Lung (tissue), 11 donors: ENCODE measurements at regions not wholly inside any gene's neighbourhood (a gene's known extent, or its start where the extent isn't known, plus 50 kb on each side); places are given as distances from the start of the nearest gene placed in this dataset.

Experiments
- ATAC-seq: fragments of 200-7000 bp; cut with Tn5 transposase; one replicate; pipeline ENCODE4 v1.9.1; 2020; ENCODE audit warnings: moderate number of reproducible peaks; ENCODE audit not compliant: insufficient read depth, low FRiP score
- DNase-seq, 3 donors: peaks; one replicate each; pipeline ENCODE4 v3.0.0-alpha.2; 2013 to 2017
- H3K27ac ChIP-seq, 2 donors: one replicate each; pipeline ENCODE4 v1.5.1; 2013; ENCODE audit warnings: mild to moderate bottlenecking in 2 of 2, moderate library complexity in 2 of 2, control low read depth in 1 of 2, inconsistent platforms in 1 of 2, low read depth in 1 of 2, low read length in 1 of 2
- H3K27me3 ChIP-seq, 3 donors: one replicate each; pipeline ENCODE4 v1.5.1; 2013; ENCODE audit warnings: low read length in 2 of 3; ENCODE audit not compliant: control insufficient read depth in 3 of 3, insufficient read depth in 3 of 3
- H3K36me3 ChIP-seq, 4 donors: one replicate each; pipeline ENCODE4 v1.5.1; 2013; ENCODE audit warnings: low read length in 4 of 4, mild to moderate bottlenecking in 1 of 4, moderate library complexity in 1 of 4; ENCODE audit not compliant: control insufficient read depth in 4 of 4, insufficient read depth in 4 of 4
- H3K4me1 ChIP-seq, 5 donors: one replicate each; pipeline ENCODE4 v1.5.1; 2013; ENCODE audit warnings: low read length in 5 of 5, mild to moderate bottlenecking in 2 of 5, moderate library complexity in 1 of 5; ENCODE audit not compliant: control insufficient read depth in 5 of 5, insufficient read depth in 5 of 5
- H3K4me3 ChIP-seq: one replicate; pipeline ENCODE4 v1.5.1; 2013; ENCODE audit warnings: mild to moderate bottlenecking, control low read depth, moderate library complexity
- H3K9ac ChIP-seq, 2 donors: one replicate each; pipeline ENCODE4 v1.5.1; 2013; ENCODE audit warnings: low read length in 2 of 2, control low read depth in 1 of 2; ENCODE audit not compliant: insufficient read depth in 1 of 2
- H3K9me3 ChIP-seq, 4 donors: one replicate each; pipeline ENCODE4 v1.5.1; 2013; ENCODE audit warnings: low read length in 3 of 4, mild to moderate bottlenecking in 1 of 4, moderate library complexity in 1 of 4; ENCODE audit not compliant: control insufficient read depth in 4 of 4, insufficient read depth in 3 of 4
- WGBS, 2 donors: extraction: QIAGEN DNeasy Blood & Tissue Kit; methylation state at CpG; one replicate each; pipeline ENCODE4 v1.1.7; 2013; 5-methylcytosine and 5-hydroxymethylcytosine counted together
- TF ChIP-seq, protein P1 (sequence below): IDR thresholded peaks from 2 replicates; pipeline ENCODE4 v1.5.1; 2012; ENCODE audit warnings: mild to moderate bottlenecking; ENCODE audit errors: control extremely low read depth, extremely low read depth
- donor health status: control.
- donor health status: control.
- donor health status: Bipolar disorder and iron deficiency.
- donor health status: healthy.
- donor health status: DM: yes; HTN: yes; CAD: no.

DNA sequence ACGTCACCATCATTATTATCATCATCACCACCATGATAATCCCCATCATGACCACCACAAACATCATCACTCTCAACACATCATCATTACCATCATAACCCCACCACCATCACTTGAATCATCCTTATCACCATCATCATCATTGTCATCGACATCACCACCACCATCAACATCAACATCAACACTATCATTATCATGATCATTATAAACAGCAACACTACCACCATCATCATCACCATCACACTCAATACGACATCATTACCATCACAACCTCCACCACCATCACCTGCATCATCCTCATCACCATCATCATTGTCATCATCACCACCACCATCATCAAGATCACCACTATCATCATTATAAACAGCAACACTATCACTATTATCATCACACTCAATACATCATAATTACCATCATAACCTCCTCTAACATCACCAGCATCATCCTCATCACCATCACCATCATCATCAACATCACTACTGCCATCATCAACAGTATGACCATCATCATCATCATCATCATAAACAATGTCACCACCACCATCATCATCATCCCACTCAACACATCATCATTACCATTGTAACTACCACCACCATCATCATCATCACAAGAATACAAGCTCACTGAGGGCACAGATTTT, 78.7 kb downstream of the MBD3L1 start:
- H3K9ac ChIP-seq: no peak overlapping the region
- WGBS, 2 donors: 55 to 67% methylated on average over 3 of the region's 3 CpGs
- TF ChIP-seq, protein P1, sequence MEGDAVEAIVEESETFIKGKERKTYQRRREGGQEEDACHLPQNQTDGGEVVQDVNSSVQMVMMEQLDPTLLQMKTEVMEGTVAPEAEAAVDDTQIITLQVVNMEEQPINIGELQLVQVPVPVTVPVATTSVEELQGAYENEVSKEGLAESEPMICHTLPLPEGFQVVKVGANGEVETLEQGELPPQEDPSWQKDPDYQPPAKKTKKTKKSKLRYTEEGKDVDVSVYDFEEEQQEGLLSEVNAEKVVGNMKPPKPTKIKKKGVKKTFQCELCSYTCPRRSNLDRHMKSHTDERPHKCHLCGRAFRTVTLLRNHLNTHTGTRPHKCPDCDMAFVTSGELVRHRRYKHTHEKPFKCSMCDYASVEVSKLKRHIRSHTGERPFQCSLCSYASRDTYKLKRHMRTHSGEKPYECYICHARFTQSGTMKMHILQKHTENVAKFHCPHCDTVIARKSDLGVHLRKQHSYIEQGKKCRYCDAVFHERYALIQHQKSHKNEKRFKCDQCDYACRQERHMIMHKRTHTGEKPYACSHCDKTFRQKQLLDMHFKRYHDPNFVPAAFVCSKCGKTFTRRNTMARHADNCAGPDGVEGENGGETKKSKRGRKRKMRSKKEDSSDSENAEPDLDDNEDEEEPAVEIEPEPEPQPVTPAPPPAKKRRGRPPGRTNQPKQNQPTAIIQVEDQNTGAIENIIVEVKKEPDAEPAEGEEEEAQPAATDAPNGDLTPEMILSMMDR: no peak
- ATAC-seq: no peak
- H3K36me3 ChIP-seq: no peaks in the 10 kb centered on the region
- DNase-seq: peak in 1 of 3 donors; percentile 1
- H3K9me3 ChIP-seq: peaks cover 0 to 7% (median 4%) of the 10 kb centered on the region in 4 donors
- H3K27ac ChIP-seq: no peak overlapping the region
- H3K4me1 ChIP-seq: no peaks in the 10 kb centered on the region
- no peak overlapping the region for H3K4me3 ChIP-seq
- no peaks in the 10 kb centered on the region for H3K27me3 ChIP-seq

GRCh38 chr19:8915997-8916396, 83.8 kb downstream of the MBD3L1 start:
- DNase-seq (no peak), ATAC-seq (no peak)
- H3K36me3 ChIP-seq: no peaks in the 10 kb centered on the region
- H3K27ac ChIP-seq: no peak overlapping the region
- 64 to 68% methylated on average over 4 of the region's 4 CpGs for WGBS, 2 donors
- H3K4me1 ChIP-seq: no peaks in the 10 kb centered on the region
- H3K9me3 ChIP-seq: peaks cover 0 to 6% (median 3%) of the 10 kb centered on the region in 4 donors
- no peak overlapping the region for H3K9ac ChIP-seq
- TF ChIP-seq, protein P1: no peak
- no peak overlapping the region for H3K4me3 ChIP-seq
- no peaks in the 10 kb centered on the region for H3K27me3 ChIP-seq

GRCh38 chr19:8922591-8922990, 87.6 kb downstream of the MUC16 start:
- Histone ChIP-seq H3K27ac (no peak overlapping the region), H3K4me1 (no peaks in the 10 kb centered on the region), H3K36me3 (no peaks in the 10 kb centered on the region), H3K4me3 (no peak overlapping the region), H3K27me3 (peaks cover 0 to 3% (median 0%) of the 10 kb centered on the region in 3 donors), H3K9ac (no peak overlapping the region), H3K9me3 (peaks cover 0 to 5% (median 0%) of the 10 kb centered on the region in 4 donors)
- ATAC-seq: no peak
- WGBS, 2 donors: 56 to 64% methylated on average over 11 of the region's 11 CpGs
- DNase-seq: no peak
- TF ChIP-seq, protein P1: no peak

GRCh38 chr19:8924283-8924682, 85.9 kb downstream of the MUC16 start:
- no peak overlapping the region for H3K27ac ChIP-seq
- DNase-seq: no peak
- WGBS, 2 donors: 81% methylated on average over 12 of the region's 12 CpGs

More at GRCh38 chr19:8924283-8924682, 85.9 kb downstream of the MUC16 start:
- TF ChIP-seq, protein P1: no peak
- H3K9me3 ChIP-seq: peaks cover 0 to 5% (median 0%) of the 10 kb centered on the region in 4 donors
- peaks cover 0 to 3% (median 0%) of the 10 kb centered on the region in 3 donors for H3K27me3 ChIP-seq
- no peaks in the 10 kb centered on the region for H3K4me1 ChIP-seq
- no peak for ATAC-seq
- no peaks in the 10 kb centered on the region for H3K36me3 ChIP-seq
- no peak overlapping the region for H3K4me3 ChIP-seq
- no peak overlapping the region for H3K9ac ChIP-seq
